ENCODE measurements at regions not wholly inside any gene's neighbourhood (a gene's known extent, or its start where the extent isn't known, plus 50 kb on each side); places are given as distances from the start of the nearest gene placed in this dataset.

GRCh38 chr6:22401932-22402331, 105.1 kb upstream of the PRL start:
- no peak for TF ChIP-seq CTCF (conservative IDR thresholded peaks at IDR 0.05; ENCODE audit: low read depth, low read length)
- TF ChIP-seq EZH2 (IDR thresholded peaks at IDR 0.05; ENCODE audit: low read length, unreplicated experiment), result no peak

Measured in PC-3 (cell line).